Ovary (tissue), 7 donors: ENCODE measurements at regions not wholly inside any gene's neighbourhood (a gene's known extent, or its start where the extent isn't known, plus 50 kb on each side); places are given as distances from the start of the nearest gene placed in this dataset.

ENCODE experiments used
- DNase-seq, 5 donors: peaks; one replicate each; pipeline ENCODE4 v3.0.0-alpha.2; 2019 to 2020
- H3K27ac ChIP-seq, 2 donors: fragments of 200-600 bp; one replicate each; pipeline versions ENCODE4 v1.5.1 to v1.8.0; 2019 to 2022
- H3K27me3 ChIP-seq: fragments of 200-600 bp; one replicate; pipeline ENCODE4 v1.8.0; 2022
- H3K36me3 ChIP-seq: fragments of 200-600 bp; sonication (generic); one replicate; pipeline ENCODE4 v1.5.1; 2019
- H3K4me1 ChIP-seq: one replicate; pipeline ENCODE4 v1.8.1; 2013; ENCODE audit warnings: mild to moderate bottlenecking, moderate library complexity; ENCODE audit not compliant: insufficient read depth
- H3K4me3 ChIP-seq: fragments of 200-600 bp; sonication (generic); one replicate; pipeline ENCODE4 v1.5.1; 2017
- H3K9me3 ChIP-seq, 2 donors: fragments of 200-600 bp in 1 of 2; sonication (generic) in 1 of 2; one replicate each; pipeline versions ENCODE4 v1.5.1 to v1.8.1; 2013 to 2019; ENCODE audit warnings: mild to moderate bottlenecking in 1 of 2, moderate library complexity in 1 of 2
- EP300 ChIP-seq: sonication (generic); formaldehyde crosslinking; IDR thresholded peaks from one replicate; pipeline ENCODE4 v1.6.1; 2017; ENCODE audit warnings: antibody characterized with exemption
- POLR2A ChIP-seq: fragments of 450-650 bp; IDR thresholded peaks from one replicate; pipeline ENCODE4 v1.6.1; 2017; ENCODE audit warnings: antibody characterized with exemption, mild to moderate bottlenecking, moderate library complexity
- WGBS, 3 donors: extraction: QIAGEN DNeasy Blood & Tissue Kit in 1 of 3; methylation state at CpG; one replicate each; pipeline versions ENCODE4 v1.1.5 to v1.1.7; 2013 to 2017; 5-methylcytosine and 5-hydroxymethylcytosine counted together
- intact Hi-C, 4 donors: fragments of 100-400 bp; cut with DNase I; formaldehyde crosslinking; loops; one replicate each; pipeline versions ENCODE4 v1.11.0 to v1.15.1; 2022 to 2023
- TF ChIP-seq, protein P1 (sequence below), 3 donors: fragments of 450-650 bp in 2 of 3; fragments of 200-600 bp in 1 of 3; IDR thresholded peaks; one replicate each; pipeline versions ENCODE4 v1.5.1 to v1.8.0; 2016 to 2022; ENCODE audit warnings: antibody characterized with exemption in 3 of 3, mild to moderate bottlenecking in 1 of 3
- donor health status: DM: no; HTN: no; CAD: no; lungs with moderate emphysema.
- donor health status: DM: no; HTN: no; CAD: no.
- donor health status: Bipolar disorder and iron deficiency.
- donor health status: DM: no; HTN: no; CAD: no.
- donor health status: DM: yes; HTN: yes; CAD: no.

- H3K4me1 ChIP-seq: peaks cover 5% of the 10 kb centered on the region
- no peaks in the 10 kb centered on the region for H3K27me3 ChIP-seq
- no peaks in the 10 kb centered on the region for H3K36me3 ChIP-seq
- no peak overlapping the region for H3K27ac ChIP-seq
- no peak for DNase-seq
- 93 to 96% (median 96%) methylated on average over 10 of the region's 10 CpGs for WGBS, 3 donors
- TF ChIP-seq, protein P1, sequence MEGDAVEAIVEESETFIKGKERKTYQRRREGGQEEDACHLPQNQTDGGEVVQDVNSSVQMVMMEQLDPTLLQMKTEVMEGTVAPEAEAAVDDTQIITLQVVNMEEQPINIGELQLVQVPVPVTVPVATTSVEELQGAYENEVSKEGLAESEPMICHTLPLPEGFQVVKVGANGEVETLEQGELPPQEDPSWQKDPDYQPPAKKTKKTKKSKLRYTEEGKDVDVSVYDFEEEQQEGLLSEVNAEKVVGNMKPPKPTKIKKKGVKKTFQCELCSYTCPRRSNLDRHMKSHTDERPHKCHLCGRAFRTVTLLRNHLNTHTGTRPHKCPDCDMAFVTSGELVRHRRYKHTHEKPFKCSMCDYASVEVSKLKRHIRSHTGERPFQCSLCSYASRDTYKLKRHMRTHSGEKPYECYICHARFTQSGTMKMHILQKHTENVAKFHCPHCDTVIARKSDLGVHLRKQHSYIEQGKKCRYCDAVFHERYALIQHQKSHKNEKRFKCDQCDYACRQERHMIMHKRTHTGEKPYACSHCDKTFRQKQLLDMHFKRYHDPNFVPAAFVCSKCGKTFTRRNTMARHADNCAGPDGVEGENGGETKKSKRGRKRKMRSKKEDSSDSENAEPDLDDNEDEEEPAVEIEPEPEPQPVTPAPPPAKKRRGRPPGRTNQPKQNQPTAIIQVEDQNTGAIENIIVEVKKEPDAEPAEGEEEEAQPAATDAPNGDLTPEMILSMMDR (IDR thresholded peaks at IDR 0.05): no peak
- TF ChIP-seq EP300 (no peak), POLR2A (no peak)
- H3K4me3 ChIP-seq: no peak overlapping the region
- no peaks in the 10 kb centered on the region for H3K9me3 ChIP-seq
- intact Hi-C loops: no loop called here
Measured at GRCh38 chr2:238989484-238989883, 141.6 kb downstream of the TWIST2 start.

GRCh38 chr2:238994432-238994831 is 146.5 kb downstream of the TWIST2 start:
- TF ChIP-seq, protein P1 (IDR thresholded peaks at IDR 0.05): no peak
- TF ChIP-seq POLR2A: no peak
- TF ChIP-seq EP300: no peak
- 97 to 99% (median 98%) methylated on average over 3 of the region's 3 CpGs for WGBS, 3 donors
- H3K36me3 ChIP-seq: no peaks in the 10 kb centered on the region
- intact Hi-C loops: no loop called here
- no peaks in the 10 kb centered on the region for H3K27me3 ChIP-seq
- H3K27ac ChIP-seq: no peak overlapping the region
- H3K4me3 ChIP-seq: no peak overlapping the region
- peaks cover 10% of the 10 kb centered on the region for H3K4me1 ChIP-seq
- no peak for DNase-seq
- no peaks in the 10 kb centered on the region for H3K9me3 ChIP-seq

- TF ChIP-seq, protein P1 (IDR thresholded peaks at IDR 0.05): no peak
- no peak for TF ChIP-seq POLR2A
- no peak for TF ChIP-seq EP300
- Histone ChIP-seq H3K27me3 (no peaks in the 10 kb centered on the region), H3K9me3 (no peaks in the 10 kb centered on the region), H3K4me3 (no peak overlapping the region), H3K36me3 (no peaks in the 10 kb centered on the region), H3K4me1 (peaks cover 12% of the 10 kb centered on the region), H3K27ac (no peak overlapping the region)
- WGBS, 3 donors: 92 to 94% (median 94%) methylated on average over 3 of the region's 3 CpGs
- intact Hi-C loops: no loop called here
- DNase-seq: no peak
Measured at GRCh38 chr2:238994876-238995275, 147.0 kb downstream of the TWIST2 start.

- no peak for DNase-seq
- H3K27ac ChIP-seq: no peak overlapping the region
- TF ChIP-seq, protein P1 (IDR thresholded peaks at IDR 0.05): no peak
- TF ChIP-seq POLR2A (no peak), EP300 (no peak)
- intact Hi-C loops: no loop called here
- no peaks in the 10 kb centered on the region for H3K36me3 ChIP-seq
- no peak overlapping the region for H3K4me3 ChIP-seq
- H3K27me3 ChIP-seq: no peaks in the 10 kb centered on the region
- H3K9me3 ChIP-seq: no peaks in the 10 kb centered on the region
- WGBS, 3 donors: 50 to 89% (median 82%) methylated on average over 1 of the region's 1 CpG
- H3K4me1 ChIP-seq: peaks cover 12% of the 10 kb centered on the region
Measured at GRCh38 chr2:238995634-238996033, 147.7 kb downstream of the TWIST2 start.
